GM12878 (cell line): ENCODE measurements at regions not wholly inside any gene's neighbourhood (a gene's known extent, or its start where the extent isn't known, plus 50 kb on each side); places are given as distances from the start of the nearest gene placed in this dataset.
"Not testable (repeated sequence)": the region's sequence is repeated elsewhere in the genome, so short reads cannot be mapped to it uniquely, and the experiment has no call there.

Experiments used
- ATAC-seq: fragments of 200-7000 bp; cut with Tn5 transposase; 3 replicates; pipeline ENCODE4 v1.9.1; 2020; ENCODE audit warnings: mild to moderate bottlenecking, moderate library complexity
- BruUV-seq: library from RNA; stranded (reverse); fragments of 400-500 nt; replicated peaks from 2 replicates; lab custom pipeline; 2021; lab: Mats Ljungman, UMichigan
- CTCF ChIA-PET: fragments of 300-600 bp; sonication (Branson Sonifier 250); formaldehyde crosslinking; extraction: SDS; loops from one replicate; lab custom pipeline; 2021; ENCODE audit warnings: inconsistent platforms; lab: Yijun Ruan, JAX
- POLR2A ChIA-PET: fragments of 350-600 bp; formaldehyde crosslinking; extraction: SDS; loops from one replicate; lab custom pipeline; 2021; ENCODE audit warnings: inconsistent platforms; lab: Charles Lee
- RAD21 ChIA-PET: fragments of 300-600 bp; sonication (Branson Sonifier 250); formaldehyde crosslinking; loops from one replicate; lab custom pipeline; 2023; ENCODE audit warnings: antibody characterized with exemption; ENCODE audit not compliant: unreplicated experiment; lab: Charles Lee
- SMC1A ChIA-PET: fragments of 300-600 bp; sonication (Branson Sonifier 250); formaldehyde crosslinking; loops from one replicate; lab custom pipeline; 2023; ENCODE audit not compliant: unreplicated experiment, uncharacterized antibody; lab: Charles Lee
- DNase-seq: peaks from one replicate; pipeline ENCODE4 v3.0.0-alpha.2; 2011; ENCODE audit warnings: low read depth, low spot score
- FAIRE-seq: peaks from 3 replicates; lab custom pipeline; 2011; peaks lifted over from hg19 to GRCh38; lab: Jason Lieb, UNC
- H2AFZ ChIP-seq: 2 replicates; pipeline ENCODE4 v1.6.0; 2011; ENCODE audit warnings: low read depth, low read length, control low read depth; ENCODE audit not compliant: control insufficient read depth
- H3K27ac ChIP-seq: 2 replicates; pipeline ENCODE4 v1.5.1; 2011; ENCODE audit warnings: control low read depth; ENCODE audit not compliant: control insufficient read depth, insufficient read depth
- H3K27me3 ChIP-seq, 2 experiments: replicated peaks in 1 of 2; 2 replicates each; pipeline versions ENCODE4 v1.6.0 to v1.6.1; 2011; ENCODE audit warnings: low read length in 1 of 2; ENCODE audit not compliant: control insufficient read depth in 2 of 2, insufficient read depth in 2 of 2
- H3K36me3 ChIP-seq, 2 experiments: 2 replicates each; pipeline ENCODE4 v1.5.1; 2011; ENCODE audit warnings: low read length in 1 of 2; ENCODE audit not compliant: control insufficient read depth in 2 of 2, insufficient read depth in 2 of 2
- H3K4me1 ChIP-seq: 2 replicates; pipeline ENCODE4 v1.6.1; 2011; ENCODE audit warnings: mild to moderate bottlenecking, low read length, moderate library complexity, mixed read lengths; ENCODE audit not compliant: control insufficient read depth, insufficient read depth
- H3K4me2 ChIP-seq: 2 replicates; pipeline ENCODE4 v1.6.0; 2011; ENCODE audit warnings: control low read depth; ENCODE audit not compliant: control insufficient read depth, insufficient read depth
- H3K4me3 ChIP-seq: fragments of 200-600 bp; sonication (generic); 2 replicates; pipeline ENCODE4 v1.5.1; 2016
- H3K79me2 ChIP-seq: 2 replicates; pipeline ENCODE4 v1.6.0; 2011; ENCODE audit warnings: low read length; ENCODE audit not compliant: control insufficient read depth, insufficient read depth
- H3K9ac ChIP-seq: 2 replicates; pipeline ENCODE4 v1.8.0; 2011; ENCODE audit warnings: low read length, control low read depth, mixed read lengths; ENCODE audit not compliant: control insufficient read depth, insufficient read depth
- H3K9me3 ChIP-seq: replicated peaks from 3 replicates; pipeline ENCODE4 v1.5.1; 2011; ENCODE audit warnings: mild to moderate bottlenecking, low read length; ENCODE audit not compliant: control insufficient read depth, insufficient read depth
- H4K20me1 ChIP-seq: 2 replicates; pipeline ENCODE4 v1.6.0; 2011; ENCODE audit not compliant: control insufficient read depth, insufficient read depth
- ATF7 ChIP-seq: fragments of 450-650 bp; IDR thresholded peaks from 2 replicates; pipeline ENCODE4 v1.6.1; 2016; ENCODE audit warnings: low read depth, mild to moderate bottlenecking
- EED ChIP-seq: sonication (generic); IDR thresholded peaks from 2 replicates; pipeline ENCODE4 v1.6.1; 2016; ENCODE audit warnings: antibody characterized with exemption, low read depth
- HDAC6 ChIP-seq: fragments of 200-600 bp; sonication (generic); IDR thresholded peaks from one replicate; pipeline ENCODE4 v1.8.0; 2017; ENCODE audit warnings: antibody characterized with exemption; ENCODE audit not compliant: unreplicated experiment
- MYB ChIP-seq: fragments of 150-350 bp; IDR thresholded peaks from 2 replicates; pipeline ENCODE4 v1.6.1; 2014; ENCODE audit warnings: mild to moderate bottlenecking, low read depth, low read length, borderline replicate concordance
- POLR2AphosphoS2 ChIP-seq: IDR thresholded peaks from 2 replicates; pipeline ENCODE4 v1.6.1; 2011; ENCODE audit warnings: low read depth, mild to moderate bottlenecking, low read length, improper control_type of control experiment, moderate library complexity
- RELA ChIP-seq: fragments of 450-650 bp; IDR thresholded peaks from 2 replicates; pipeline ENCODE4 v1.8.0; 2014; ENCODE audit warnings: borderline replicate concordance; ENCODE audit not compliant: partially characterized antibody
- RELB ChIP-seq: fragments of 450-650 bp; IDR thresholded peaks from 2 replicates; pipeline ENCODE4 v1.6.1; 2017; ENCODE audit warnings: low read depth, mild to moderate bottlenecking, moderate library complexity
- SMARCA5 ChIP-seq: fragments of 450-650 bp; IDR thresholded peaks from 2 replicates; pipeline ENCODE4 v1.6.1; 2017; ENCODE audit warnings: mild to moderate bottlenecking
- TCF7 ChIP-seq: IDR thresholded peaks from 2 replicates; pipeline ENCODE4 v1.6.1; 2014; ENCODE audit warnings: antibody characterized with exemption, borderline replicate concordance
- ZBTB40 ChIP-seq: fragments of 450-650 bp; IDR thresholded peaks from 2 replicates; pipeline ENCODE4 v1.6.1; 2016; ENCODE audit warnings: mild to moderate bottlenecking, moderate library complexity, borderline replicate concordance
- ZNF622 ChIP-seq: fragments of 450-650 bp; IDR thresholded peaks from 2 replicates; pipeline ENCODE4 v1.6.1; 2017; ENCODE audit warnings: mild to moderate bottlenecking, inconsistent platforms
- ZZZ3 ChIP-seq: IDR thresholded peaks from 2 replicates; pipeline ENCODE4 v1.6.1; 2011; ENCODE audit warnings: low read depth; ENCODE audit not compliant: control insufficient read depth, insufficient read length
- WGBS: methylation state at CpG from one replicate; pipeline ENCODE4 v1.1.6; 2016; ENCODE audit warnings: low lambda C conversion rate; ENCODE audit not compliant: insufficient replicate concordance, insufficient coverage; ENCODE audit errors: missing lambda C conversion rate; 5-methylcytosine and 5-hydroxymethylcytosine counted together
- in situ Hi-C: fragments of 300-500 bp; cut with MboI; formaldehyde crosslinking; loops from 9 replicates; pipeline ENCODE4 v1.14.3; 2018; ENCODE audit warnings: mixed read lengths
- intact Hi-C: fragments of 100-400 bp; cut with micrococcal nuclease; formaldehyde crosslinking; loops from one replicate; pipeline ENCODE4 v1.14.2; 2022; ENCODE audit not compliant: unreplicated experiment

- H3K9ac ChIP-seq: no peak overlapping the region
- in situ Hi-C loops (no loop called here), intact Hi-C loops (no loop called here)
- no peaks in the 10 kb centered on the region for H3K79me2 ChIP-seq
- FAIRE-seq (no peak), ATAC-seq (no peak), DNase-seq (no peak)
- BruUV-seq: no TSS peak
- ChIA-PET POLR2A (no interaction called here), SMC1A (interaction anchor here (0.8 kb wide), 1 partner anchor 30 kb away, joined by 3 read pairs; no protein-coding TSS in a partner anchor), CTCF (no interaction called here), RAD21 (no interaction called here)
- H3K9me3 ChIP-seq: no peaks in the 10 kb centered on the region
- no peak overlapping the region for H2AFZ ChIP-seq
- H3K4me2 ChIP-seq: no peak overlapping the region
- no peaks in the 10 kb centered on the region for H4K20me1 ChIP-seq
- H3K4me1 ChIP-seq: no peaks in the 10 kb centered on the region
- H3K27me3 ChIP-seq: no peaks in the 10 kb centered on the region
- H3K4me3 ChIP-seq: no peak overlapping the region
- H3K27ac ChIP-seq: no peak overlapping the region
- no peaks in the 10 kb centered on the region for H3K36me3 ChIP-seq
- no peak for TF ChIP-seq MYB
- no peak for TF ChIP-seq ATF7
- TF ChIP-seq TCF7: no peak
- no peak for TF ChIP-seq EED
- no peak for TF ChIP-seq RELB
- TF ChIP-seq HDAC6: no peak
- no peak for TF ChIP-seq ZBTB40
- TF ChIP-seq POLR2AphosphoS2: no peak
- no peak for TF ChIP-seq RELA
- TF ChIP-seq SMARCA5: no peak
- TF ChIP-seq ZNF622: no peak
- TF ChIP-seq ZZZ3: no peak
- WGBS: 0% methylated on average over 1 of the region's 1 CpG
Measured at GRCh38 chr5:29193972-29194371, 1999.5 kb upstream of the CDH6 start.

GRCh38 chr5:29191269-29192048 lies 2002.0 kb upstream of the CDH6 start:
- H3K4me3 ChIP-seq, POLR2A ChIA-PET, SMC1A ChIA-PET, FAIRE-seq, H3K4me2 ChIP-seq, DNase-seq, ATAC-seq, RAD21 ChIA-PET, H3K27me3 ChIP-seq, H4K20me1 ChIP-seq, BruUV-seq, CTCF ChIA-PET, H3K9ac ChIP-seq, intact Hi-C loops, in situ Hi-C loops, H3K27ac ChIP-seq, H3K79me2 ChIP-seq, H3K9me3 ChIP-seq, H2AFZ ChIP-seq, H3K36me3 ChIP-seq, H3K4me1 ChIP-seq: not testable (repeated sequence)
- WGBS: 28% methylated on average over 14 of the region's 28 CpGs
